Astrocyte (in vitro differentiated cells and primary cell): ENCODE measurements at regions not wholly inside any gene's neighbourhood (a gene's known extent, or its start where the extent isn't known, plus 50 kb on each side); places are given as distances from the start of the nearest gene placed in this dataset.

ENCODE experiments used
- CTCF ChIP-seq: IDR thresholded peaks from 2 replicates; pipeline ENCODE4 v1.5.1; 2011; ENCODE audit warnings: low read depth, mild to moderate bottlenecking, inconsistent platforms, low read length, moderate library complexity; ENCODE audit not compliant: insufficient read depth
- EZH2 ChIP-seq: IDR thresholded peaks from 2 replicates; pipeline ENCODE4 v1.6.1; 2012; ENCODE audit warnings: mild to moderate bottlenecking, low read length, inconsistent platforms; ENCODE audit not compliant: insufficient read depth

DNA sequence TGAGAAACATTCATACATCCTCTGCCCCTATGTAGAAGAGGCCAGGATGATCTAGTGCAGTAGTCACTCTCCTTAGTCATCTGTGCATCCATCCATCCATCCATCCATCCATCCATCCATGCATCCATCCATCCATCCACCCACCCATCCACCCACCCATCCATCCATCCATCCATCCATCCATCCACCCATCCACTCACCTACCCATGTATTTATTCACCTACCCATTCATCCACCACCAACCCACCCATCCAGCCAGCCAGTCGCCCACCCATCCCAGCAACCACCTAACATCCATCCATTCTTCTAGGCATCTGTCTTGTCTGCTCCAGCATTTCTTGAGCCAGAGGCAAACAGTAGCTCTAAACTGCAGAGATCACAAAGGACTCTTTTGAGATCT lies 87.1 kb downstream of the MSX2 start:
- TF ChIP-seq CTCF (no peak), EZH2 (no peak)
